GM23338 (cell line): ENCODE measurements at regions not wholly inside any gene's neighbourhood (a gene's known extent, or its start where the extent isn't known, plus 50 kb on each side); places are given as distances from the start of the nearest gene placed in this dataset.

ENCODE experiments used
- CREB1 ChIP-seq: fragments of 250-450 bp; sonication (Bioruptor Pico); IDR thresholded peaks from 2 replicates; pipeline ENCODE4 v1.5.0; 2020; ENCODE audit warnings: low read depth, mild to moderate bottlenecking, moderate library complexity
- EZH2 ChIP-seq: fragments of 200-600 bp; sonication (generic); IDR thresholded peaks from one replicate; pipeline ENCODE4 v1.8.0; 2017; ENCODE audit warnings: antibody characterized with exemption, mild to moderate bottlenecking, low read depth; ENCODE audit not compliant: unreplicated experiment
- EZH2phosphoT487 ChIP-seq: fragments of 200-600 bp; sonication (generic); IDR thresholded peaks from one replicate; pipeline ENCODE4 v1.8.1; 2018; ENCODE audit warnings: antibody characterized with exemption; ENCODE audit not compliant: unreplicated experiment
- JUNB ChIP-seq: IDR thresholded peaks from one replicate; pipeline ENCODE4 v1.6.1; 2016; ENCODE audit warnings: antibody characterized with exemption; ENCODE audit not compliant: unreplicated experiment
- NANOG ChIP-seq: IDR thresholded peaks from 2 replicates; pipeline ENCODE4 v1.6.1; 2016; ENCODE audit warnings: antibody characterized with exemption, borderline replicate concordance
- POLR2AphosphoS5 ChIP-seq: IDR thresholded peaks from 2 replicates; pipeline ENCODE4 v1.6.1; 2016; ENCODE audit warnings: antibody characterized with exemption, low read depth
- REST ChIP-seq: IDR thresholded peaks from one replicate; pipeline ENCODE4 v1.6.1; 2018; ENCODE audit warnings: antibody characterized with exemption; ENCODE audit not compliant: unreplicated experiment
- ZNF114 ChIP-seq: fragments of 250-450 bp; sonication (Bioruptor Pico); IDR thresholded peaks from 2 replicates; pipeline ENCODE4 v1.5.0; 2020; ENCODE audit warnings: mild to moderate bottlenecking, moderate library complexity
- ZNF331 ChIP-seq: fragments of 250-450 bp; sonication (Bioruptor Pico); IDR thresholded peaks from 2 replicates; pipeline ENCODE4 v1.5.0; 2020; ENCODE audit warnings: low read depth, mild to moderate bottlenecking, moderate library complexity
- TF ChIP-seq, protein P1 (sequence below), 2 experiments: fragments of 200-600 bp in 1 of 2; sonication (generic) in 1 of 2; conservative IDR thresholded peaks; 2 replicates each; pipeline versions ENCODE4 v1.5.1 to v1.6.1; 2016 to 2017; ENCODE audit warnings: antibody characterized with exemption in 2 of 2, low read depth in 2 of 2, mild to moderate bottlenecking in 2 of 2, moderate library complexity in 1 of 2
- TF ChIP-seq, protein P2 (sequence below): fragments of 250-450 bp; sonication (Bioruptor Pico); IDR thresholded peaks from 2 replicates; pipeline ENCODE4 v1.5.0; 2020; ENCODE audit warnings: mild to moderate bottlenecking, moderate library complexity
- TF ChIP-seq, protein P3 (sequence below): IDR thresholded peaks from 2 replicates; pipeline ENCODE4 v1.6.1; 2016; ENCODE audit warnings: antibody characterized with exemption

GRCh38 chr12:61414470-61414869, 845.7 kb upstream of the USP15 start:
- TF ChIP-seq REST (no peak), EZH2phosphoT487 (no peak), EZH2 (no peak), ZNF331 (CRISPR knock-in tag) (no peak), POLR2AphosphoS5 (no peak), CREB1 (CRISPR knock-in tag) (no peak), JUNB (no peak), NANOG (no peak), ZNF114 (CRISPR knock-in tag) (no peak)
- TF ChIP-seq, protein P1, sequence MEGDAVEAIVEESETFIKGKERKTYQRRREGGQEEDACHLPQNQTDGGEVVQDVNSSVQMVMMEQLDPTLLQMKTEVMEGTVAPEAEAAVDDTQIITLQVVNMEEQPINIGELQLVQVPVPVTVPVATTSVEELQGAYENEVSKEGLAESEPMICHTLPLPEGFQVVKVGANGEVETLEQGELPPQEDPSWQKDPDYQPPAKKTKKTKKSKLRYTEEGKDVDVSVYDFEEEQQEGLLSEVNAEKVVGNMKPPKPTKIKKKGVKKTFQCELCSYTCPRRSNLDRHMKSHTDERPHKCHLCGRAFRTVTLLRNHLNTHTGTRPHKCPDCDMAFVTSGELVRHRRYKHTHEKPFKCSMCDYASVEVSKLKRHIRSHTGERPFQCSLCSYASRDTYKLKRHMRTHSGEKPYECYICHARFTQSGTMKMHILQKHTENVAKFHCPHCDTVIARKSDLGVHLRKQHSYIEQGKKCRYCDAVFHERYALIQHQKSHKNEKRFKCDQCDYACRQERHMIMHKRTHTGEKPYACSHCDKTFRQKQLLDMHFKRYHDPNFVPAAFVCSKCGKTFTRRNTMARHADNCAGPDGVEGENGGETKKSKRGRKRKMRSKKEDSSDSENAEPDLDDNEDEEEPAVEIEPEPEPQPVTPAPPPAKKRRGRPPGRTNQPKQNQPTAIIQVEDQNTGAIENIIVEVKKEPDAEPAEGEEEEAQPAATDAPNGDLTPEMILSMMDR (conservative IDR thresholded peaks at IDR 0.05; ENCODE audit: low read depth in 2 of 2): no peak
- TF ChIP-seq, protein P2, sequence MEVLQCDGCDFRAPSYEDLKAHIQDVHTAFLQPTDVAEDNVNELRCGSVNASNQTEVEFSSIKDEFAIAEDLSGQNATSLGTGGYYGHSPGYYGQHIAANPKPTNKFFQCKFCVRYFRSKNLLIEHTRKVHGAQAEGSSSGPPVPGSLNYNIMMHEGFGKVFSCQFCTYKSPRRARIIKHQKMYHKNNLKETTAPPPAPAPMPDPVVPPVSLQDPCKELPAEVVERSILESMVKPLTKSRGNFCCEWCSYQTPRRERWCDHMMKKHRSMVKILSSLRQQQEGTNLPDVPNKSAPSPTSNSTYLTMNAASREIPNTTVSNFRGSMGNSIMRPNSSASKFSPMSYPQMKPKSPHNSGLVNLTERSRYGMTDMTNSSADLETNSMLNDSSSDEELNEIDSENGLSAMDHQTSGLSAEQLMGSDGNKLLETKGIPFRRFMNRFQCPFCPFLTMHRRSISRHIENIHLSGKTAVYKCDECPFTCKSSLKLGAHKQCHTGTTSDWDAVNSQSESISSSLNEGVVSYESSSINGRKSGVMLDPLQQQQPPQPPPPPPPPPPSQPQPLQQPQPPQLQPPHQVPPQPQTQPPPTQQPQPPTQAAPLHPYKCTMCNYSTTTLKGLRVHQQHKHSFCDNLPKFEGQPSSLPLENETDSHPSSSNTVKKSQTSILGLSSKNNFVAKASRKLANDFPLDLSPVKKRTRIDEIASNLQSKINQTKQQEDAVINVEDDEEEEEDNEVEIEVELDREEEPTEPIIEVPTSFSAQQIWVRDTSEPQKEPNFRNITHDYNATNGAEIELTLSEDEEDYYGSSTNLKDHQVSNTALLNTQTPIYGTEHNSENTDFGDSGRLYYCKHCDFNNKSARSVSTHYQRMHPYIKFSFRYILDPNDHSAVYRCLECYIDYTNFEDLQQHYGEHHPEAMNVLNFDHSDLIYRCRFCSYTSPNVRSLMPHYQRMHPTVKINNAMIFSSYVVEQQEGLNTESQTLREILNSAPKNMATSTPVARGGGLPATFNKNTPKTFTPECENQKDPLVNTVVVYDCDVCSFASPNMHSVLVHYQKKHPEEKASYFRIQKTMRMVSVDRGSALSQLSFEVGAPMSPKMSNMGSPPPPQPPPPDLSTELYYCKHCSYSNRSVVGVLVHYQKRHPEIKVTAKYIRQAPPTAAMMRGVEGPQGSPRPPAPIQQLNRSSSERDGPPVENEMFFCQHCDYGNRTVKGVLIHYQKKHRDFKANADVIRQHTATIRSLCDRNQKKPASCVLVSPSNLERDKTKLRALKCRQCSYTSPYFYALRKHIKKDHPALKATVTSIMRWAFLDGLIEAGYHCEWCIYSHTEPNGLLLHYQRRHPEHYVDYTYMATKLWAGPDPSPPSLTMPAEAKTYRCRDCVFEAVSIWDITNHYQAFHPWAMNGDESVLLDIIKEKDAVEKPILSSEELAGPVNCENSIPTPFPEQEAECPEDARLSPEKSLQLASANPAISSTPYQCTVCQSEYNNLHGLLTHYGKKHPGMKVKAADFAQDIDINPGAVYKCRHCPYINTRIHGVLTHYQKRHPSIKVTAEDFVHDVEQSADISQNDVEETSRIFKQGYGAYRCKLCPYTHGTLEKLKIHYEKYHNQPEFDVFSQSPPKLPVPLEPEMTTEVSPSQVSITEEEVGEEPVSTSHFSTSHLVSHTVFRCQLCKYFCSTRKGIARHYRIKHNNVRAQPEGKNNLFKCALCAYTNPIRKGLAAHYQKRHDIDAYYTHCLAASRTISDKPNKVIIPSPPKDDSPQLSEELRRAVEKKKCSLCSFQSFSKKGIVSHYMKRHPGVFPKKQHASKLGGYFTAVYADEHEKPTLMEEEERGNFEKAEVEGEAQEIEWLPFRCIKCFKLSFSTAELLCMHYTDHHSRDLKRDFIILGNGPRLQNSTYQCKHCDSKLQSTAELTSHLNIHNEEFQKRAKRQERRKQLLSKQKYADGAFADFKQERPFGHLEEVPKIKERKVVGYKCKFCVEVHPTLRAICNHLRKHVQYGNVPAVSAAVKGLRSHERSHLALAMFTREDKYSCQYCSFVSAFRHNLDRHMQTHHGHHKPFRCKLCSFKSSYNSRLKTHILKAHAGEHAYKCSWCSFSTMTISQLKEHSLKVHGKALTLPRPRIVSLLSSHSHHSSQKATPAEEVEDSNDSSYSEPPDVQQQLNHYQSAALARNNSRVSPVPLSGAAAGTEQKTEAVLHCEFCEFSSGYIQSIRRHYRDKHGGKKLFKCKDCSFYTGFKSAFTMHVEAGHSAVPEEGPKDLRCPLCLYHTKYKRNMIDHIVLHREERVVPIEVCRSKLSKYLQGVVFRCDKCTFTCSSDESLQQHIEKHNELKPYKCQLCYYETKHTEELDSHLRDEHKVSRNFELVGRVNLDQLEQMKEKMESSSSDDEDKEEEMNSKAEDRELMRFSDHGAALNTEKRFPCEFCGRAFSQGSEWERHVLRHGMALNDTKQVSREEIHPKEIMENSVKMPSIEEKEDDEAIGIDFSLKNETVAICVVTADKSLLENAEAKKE (CRISPR knock-in tag): no peak
- TF ChIP-seq, protein P3, sequence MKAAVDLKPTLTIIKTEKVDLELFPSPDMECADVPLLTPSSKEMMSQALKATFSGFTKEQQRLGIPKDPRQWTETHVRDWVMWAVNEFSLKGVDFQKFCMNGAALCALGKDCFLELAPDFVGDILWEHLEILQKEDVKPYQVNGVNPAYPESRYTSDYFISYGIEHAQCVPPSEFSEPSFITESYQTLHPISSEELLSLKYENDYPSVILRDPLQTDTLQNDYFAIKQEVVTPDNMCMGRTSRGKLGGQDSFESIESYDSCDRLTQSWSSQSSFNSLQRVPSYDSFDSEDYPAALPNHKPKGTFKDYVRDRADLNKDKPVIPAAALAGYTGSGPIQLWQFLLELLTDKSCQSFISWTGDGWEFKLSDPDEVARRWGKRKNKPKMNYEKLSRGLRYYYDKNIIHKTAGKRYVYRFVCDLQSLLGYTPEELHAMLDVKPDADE: no peak
